GM23338 (cell line): ENCODE measurements at regions not wholly inside any gene's neighbourhood (a gene's known extent, or its start where the extent isn't known, plus 50 kb on each side); places are given as distances from the start of the nearest gene placed in this dataset.

Experiments used
- EZH2 ChIP-seq: fragments of 200-600 bp; sonication (generic); IDR thresholded peaks from one replicate; pipeline ENCODE4 v1.8.0; 2017; ENCODE audit warnings: antibody characterized with exemption, mild to moderate bottlenecking, low read depth; ENCODE audit not compliant: unreplicated experiment
- EZH2phosphoT487 ChIP-seq: fragments of 200-600 bp; sonication (generic); IDR thresholded peaks from one replicate; pipeline ENCODE4 v1.8.1; 2018; ENCODE audit warnings: antibody characterized with exemption; ENCODE audit not compliant: unreplicated experiment
- POLR2AphosphoS5 ChIP-seq: IDR thresholded peaks from 2 replicates; pipeline ENCODE4 v1.6.1; 2016; ENCODE audit warnings: antibody characterized with exemption, low read depth
- TF ChIP-seq, protein P1 (sequence below), 2 experiments: fragments of 200-600 bp in 1 of 2; sonication (generic) in 1 of 2; conservative IDR thresholded peaks; 2 replicates each; pipeline versions ENCODE4 v1.5.1 to v1.6.1; 2016 to 2017; ENCODE audit warnings: antibody characterized with exemption in 2 of 2, low read depth in 2 of 2, mild to moderate bottlenecking in 2 of 2, moderate library complexity in 1 of 2
- TF ChIP-seq, protein P2 (sequence below): IDR thresholded peaks from one replicate; pipeline ENCODE4 v1.6.1; 2018; ENCODE audit warnings: antibody characterized with exemption; ENCODE audit not compliant: unreplicated experiment

DNA sequence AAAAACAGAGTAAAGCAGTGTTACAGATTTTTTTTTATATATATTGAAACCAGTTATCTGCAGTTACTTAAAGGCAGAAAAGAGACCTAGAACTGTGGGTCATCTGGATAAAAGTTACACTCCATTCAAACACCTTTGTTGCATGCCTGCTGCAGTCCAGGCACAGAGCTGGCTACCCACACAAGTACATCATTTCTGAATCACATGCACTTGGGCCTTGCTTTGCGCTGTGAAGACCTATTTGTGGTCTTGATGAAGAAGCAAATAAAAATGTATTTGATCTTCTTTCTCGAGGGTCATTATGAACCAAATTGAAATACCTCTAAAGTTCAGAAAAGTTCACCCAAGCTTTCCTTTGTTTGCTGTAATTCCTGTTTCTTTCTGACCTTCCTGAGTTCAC is 503.0 kb upstream of the ZNF608 start:
- TF ChIP-seq, protein P1, sequence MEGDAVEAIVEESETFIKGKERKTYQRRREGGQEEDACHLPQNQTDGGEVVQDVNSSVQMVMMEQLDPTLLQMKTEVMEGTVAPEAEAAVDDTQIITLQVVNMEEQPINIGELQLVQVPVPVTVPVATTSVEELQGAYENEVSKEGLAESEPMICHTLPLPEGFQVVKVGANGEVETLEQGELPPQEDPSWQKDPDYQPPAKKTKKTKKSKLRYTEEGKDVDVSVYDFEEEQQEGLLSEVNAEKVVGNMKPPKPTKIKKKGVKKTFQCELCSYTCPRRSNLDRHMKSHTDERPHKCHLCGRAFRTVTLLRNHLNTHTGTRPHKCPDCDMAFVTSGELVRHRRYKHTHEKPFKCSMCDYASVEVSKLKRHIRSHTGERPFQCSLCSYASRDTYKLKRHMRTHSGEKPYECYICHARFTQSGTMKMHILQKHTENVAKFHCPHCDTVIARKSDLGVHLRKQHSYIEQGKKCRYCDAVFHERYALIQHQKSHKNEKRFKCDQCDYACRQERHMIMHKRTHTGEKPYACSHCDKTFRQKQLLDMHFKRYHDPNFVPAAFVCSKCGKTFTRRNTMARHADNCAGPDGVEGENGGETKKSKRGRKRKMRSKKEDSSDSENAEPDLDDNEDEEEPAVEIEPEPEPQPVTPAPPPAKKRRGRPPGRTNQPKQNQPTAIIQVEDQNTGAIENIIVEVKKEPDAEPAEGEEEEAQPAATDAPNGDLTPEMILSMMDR (conservative IDR thresholded peaks at IDR 0.05; ENCODE audit: low read depth in 2 of 2), result no peak
- TF ChIP-seq POLR2AphosphoS5 (no peak), EZH2phosphoT487 (no peak), EZH2 (no peak)
- TF ChIP-seq, protein P2, sequence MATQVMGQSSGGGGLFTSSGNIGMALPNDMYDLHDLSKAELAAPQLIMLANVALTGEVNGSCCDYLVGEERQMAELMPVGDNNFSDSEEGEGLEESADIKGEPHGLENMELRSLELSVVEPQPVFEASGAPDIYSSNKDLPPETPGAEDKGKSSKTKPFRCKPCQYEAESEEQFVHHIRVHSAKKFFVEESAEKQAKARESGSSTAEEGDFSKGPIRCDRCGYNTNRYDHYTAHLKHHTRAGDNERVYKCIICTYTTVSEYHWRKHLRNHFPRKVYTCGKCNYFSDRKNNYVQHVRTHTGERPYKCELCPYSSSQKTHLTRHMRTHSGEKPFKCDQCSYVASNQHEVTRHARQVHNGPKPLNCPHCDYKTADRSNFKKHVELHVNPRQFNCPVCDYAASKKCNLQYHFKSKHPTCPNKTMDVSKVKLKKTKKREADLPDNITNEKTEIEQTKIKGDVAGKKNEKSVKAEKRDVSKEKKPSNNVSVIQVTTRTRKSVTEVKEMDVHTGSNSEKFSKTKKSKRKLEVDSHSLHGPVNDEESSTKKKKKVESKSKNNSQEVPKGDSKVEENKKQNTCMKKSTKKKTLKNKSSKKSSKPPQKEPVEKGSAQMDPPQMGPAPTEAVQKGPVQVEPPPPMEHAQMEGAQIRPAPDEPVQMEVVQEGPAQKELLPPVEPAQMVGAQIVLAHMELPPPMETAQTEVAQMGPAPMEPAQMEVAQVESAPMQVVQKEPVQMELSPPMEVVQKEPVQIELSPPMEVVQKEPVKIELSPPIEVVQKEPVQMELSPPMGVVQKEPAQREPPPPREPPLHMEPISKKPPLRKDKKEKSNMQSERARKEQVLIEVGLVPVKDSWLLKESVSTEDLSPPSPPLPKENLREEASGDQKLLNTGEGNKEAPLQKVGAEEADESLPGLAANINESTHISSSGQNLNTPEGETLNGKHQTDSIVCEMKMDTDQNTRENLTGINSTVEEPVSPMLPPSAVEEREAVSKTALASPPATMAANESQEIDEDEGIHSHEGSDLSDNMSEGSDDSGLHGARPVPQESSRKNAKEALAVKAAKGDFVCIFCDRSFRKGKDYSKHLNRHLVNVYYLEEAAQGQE, result no peak
